Activated naive CD8-positive, alpha-beta T cell treated with anti-CD3 and anti-CD28 coated beads, Interleukin-2, amount 10 ng/mL, durations not matched to agents 7 days and 5 days (primary cell): ENCODE measurements at regions not wholly inside any gene's neighbourhood (a gene's known extent, or its start where the extent isn't known, plus 50 kb on each side); places are given as distances from the start of the nearest gene placed in this dataset.

Experiments
- ATAC-seq: fragments of 150-1000 bp; cut with Tn5 transposase; one replicate; pipeline ENCODE4 v1.10.0; 2021; ENCODE audit warnings: low read depth, moderate library complexity
- POLR2A ChIA-PET: fragments of 350-600 bp; sonication (Branson Sonifier 250); formaldehyde crosslinking; loops from one replicate; lab custom pipeline; 2021; ENCODE audit warnings: antibody characterized with exemption; lab: Charles Lee
- DNase-seq: peaks from one replicate; pipeline ENCODE4 v3.0.0; 2021
- H3K27ac Mint-ChIP-seq: one replicate; pipeline ENCODE4 v1.8.0; 2022; ENCODE audit warnings: mild to moderate bottlenecking, mixed read lengths
- H3K27me3 Mint-ChIP-seq: one replicate; pipeline ENCODE4 v1.8.0; 2022; ENCODE audit warnings: mild to moderate bottlenecking, moderate library complexity, mixed read lengths
- H3K36me3 Mint-ChIP-seq: one replicate; pipeline ENCODE4 v1.8.0; 2021; ENCODE audit warnings: mild to moderate bottlenecking, mixed read lengths
- H3K4me1 Mint-ChIP-seq: one replicate; pipeline ENCODE4 v1.8.0; 2021; ENCODE audit warnings: mixed read lengths
- H3K4me3 Mint-ChIP-seq: one replicate; pipeline ENCODE4 v1.8.0; 2022; ENCODE audit warnings: mild to moderate bottlenecking, moderate library complexity, mixed read lengths
- H3K9me3 Mint-ChIP-seq: one replicate; pipeline ENCODE4 v1.8.0; 2021; ENCODE audit warnings: mixed read lengths

DNA sequence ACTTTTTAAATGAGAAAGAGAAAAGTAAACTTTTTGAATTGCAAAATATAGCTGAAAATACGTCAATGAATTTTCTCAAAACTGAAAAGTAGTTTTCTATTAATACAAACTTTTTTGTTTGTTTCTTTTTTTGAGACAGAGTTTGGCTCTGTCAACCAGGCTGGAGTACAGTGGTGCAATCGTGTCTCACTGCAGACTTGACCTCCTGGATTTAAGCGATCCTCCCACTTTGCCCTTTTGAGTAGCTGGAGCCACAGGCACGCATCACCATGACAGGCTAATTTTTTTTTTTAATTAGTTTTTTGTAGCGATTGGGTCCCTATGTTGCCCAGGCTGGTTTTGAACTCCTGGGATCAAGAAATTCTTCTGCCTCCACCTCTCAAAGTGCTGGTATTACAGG, 610.4 kb downstream of the ELAVL2 start:
- H3K27me3 Mint-ChIP-seq = no peaks in the 10 kb centered on the region
- H3K27ac Mint-ChIP-seq = no peak overlapping the region
- no peaks in the 10 kb centered on the region for H3K36me3 Mint-ChIP-seq
- H3K4me3 Mint-ChIP-seq = no peak overlapping the region
- POLR2A ChIA-PET = no interaction called here
- H3K4me1 Mint-ChIP-seq = no peaks in the 10 kb centered on the region
- ATAC-seq = no peak
- H3K9me3 Mint-ChIP-seq = no peaks in the 10 kb centered on the region
- DNase-seq = no peak

DNA sequence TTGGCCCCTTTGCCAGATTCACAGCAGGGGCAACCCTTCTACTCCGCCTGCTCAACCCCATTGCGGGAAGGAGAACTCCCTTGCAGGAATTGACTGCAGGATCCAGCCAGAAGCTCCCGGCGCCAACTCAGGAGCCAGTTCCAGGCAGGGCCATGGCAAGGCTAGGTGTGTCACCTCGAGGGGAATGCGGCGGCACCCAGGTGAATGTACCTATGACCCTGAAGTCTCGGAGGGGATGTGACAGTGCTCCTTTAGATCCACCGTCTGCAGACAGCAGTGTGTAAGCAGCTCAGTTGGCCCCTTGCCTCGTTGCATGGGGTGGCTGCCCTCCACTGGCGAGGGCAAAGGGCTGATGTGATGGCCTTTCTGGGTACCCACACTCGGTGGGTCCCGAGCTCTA, 606.6 kb downstream of the ELAVL2 start:
- Mint-ChIP-seq H3K27me3 (no peaks in the 10 kb centered on the region), H3K36me3 (no peaks in the 10 kb centered on the region), H3K4me1 (no peaks in the 10 kb centered on the region), H3K4me3 (no peak overlapping the region), H3K9me3 (peaks cover 7% of the 10 kb centered on the region), H3K27ac (no peak overlapping the region)
- DNase-seq = no peak
- POLR2A ChIA-PET = no interaction called here
- ATAC-seq = no peak

- no peak overlapping the region for H3K27ac Mint-ChIP-seq
- no peaks in the 10 kb centered on the region for H3K27me3 Mint-ChIP-seq
- ATAC-seq = no peak
- POLR2A ChIA-PET = no interaction called here
- H3K36me3 Mint-ChIP-seq = no peaks in the 10 kb centered on the region
- peaks cover 11% of the 10 kb centered on the region for H3K9me3 Mint-ChIP-seq
- no peak overlapping the region for H3K4me3 Mint-ChIP-seq
- H3K4me1 Mint-ChIP-seq = no peaks in the 10 kb centered on the region
- DNase-seq = no peak
Observed at GRCh38 chr9:23220171-23220570, 605.9 kb downstream of the ELAVL2 start.

GRCh38 chr9:23220957-23221356, 605.1 kb downstream of the ELAVL2 start:
- H3K9me3 Mint-ChIP-seq = peaks cover 11% of the 10 kb centered on the region
- no peaks in the 10 kb centered on the region for H3K36me3 Mint-ChIP-seq
- POLR2A ChIA-PET = no interaction called here
- H3K4me3 Mint-ChIP-seq = no peak overlapping the region
- no peaks in the 10 kb centered on the region for H3K4me1 Mint-ChIP-seq
- no peaks in the 10 kb centered on the region for H3K27me3 Mint-ChIP-seq
- DNase-seq = no peak
- ATAC-seq = no peak
- H3K27ac Mint-ChIP-seq = no peak overlapping the region

- Mint-ChIP-seq H3K9me3 (peaks cover under 1% of the 10 kb centered on the region), H3K27me3 (no peaks in the 10 kb centered on the region), H3K4me1 (no peaks in the 10 kb centered on the region), H3K27ac (no peak overlapping the region), H3K4me3 (no peak overlapping the region), H3K36me3 (no peaks in the 10 kb centered on the region)
- DNase-seq = no peak
- POLR2A ChIA-PET = no interaction called here
- ATAC-seq = no peak
Observed at GRCh38 chr9:23229890-23230317, 596.1 kb downstream of the ELAVL2 start.

GRCh38 chr9:23232831-23233230, 593.2 kb downstream of the ELAVL2 start:
- H3K4me1 Mint-ChIP-seq = no peaks in the 10 kb centered on the region
- H3K27ac Mint-ChIP-seq = no peak overlapping the region
- ATAC-seq (no peak), DNase-seq (no peak)
- H3K27me3 Mint-ChIP-seq = no peaks in the 10 kb centered on the region
- POLR2A ChIA-PET = no interaction called here
- no peak overlapping the region for H3K4me3 Mint-ChIP-seq
- peaks cover 1% of the 10 kb centered on the region for H3K9me3 Mint-ChIP-seq
- no peaks in the 10 kb centered on the region for H3K36me3 Mint-ChIP-seq

GRCh38 chr9:23243523-23243922, 582.5 kb downstream of the ELAVL2 start:
- no peaks in the 10 kb centered on the region for H3K36me3 Mint-ChIP-seq
- H3K4me3 Mint-ChIP-seq = no peak overlapping the region
- no peak for ATAC-seq
- H3K27me3 Mint-ChIP-seq = no peaks in the 10 kb centered on the region
- DNase-seq = no peak
- no peak overlapping the region for H3K27ac Mint-ChIP-seq
- peaks cover 1% of the 10 kb centered on the region for H3K9me3 Mint-ChIP-seq
- POLR2A ChIA-PET = no interaction called here
- no peaks in the 10 kb centered on the region for H3K4me1 Mint-ChIP-seq

DNA sequence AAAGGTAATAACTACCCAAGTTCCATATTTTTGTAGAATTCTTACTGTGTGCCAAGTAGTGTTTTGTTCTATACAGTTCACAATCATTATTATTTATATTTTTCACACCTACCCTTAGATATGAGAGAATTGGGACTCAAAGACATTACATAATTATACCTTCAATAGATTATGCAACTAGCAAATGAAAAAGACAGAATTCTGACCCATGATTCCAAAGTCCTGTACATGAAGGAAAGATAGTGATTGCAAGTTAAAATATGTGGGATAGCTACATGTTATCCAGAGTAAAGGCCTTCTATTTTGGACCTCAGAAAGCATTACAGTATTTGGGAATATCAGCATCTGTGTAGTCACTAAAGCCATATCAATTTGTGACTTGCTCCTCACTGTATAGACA, 581.0 kb downstream of the ELAVL2 start:
- Mint-ChIP-seq H3K27me3 (no peaks in the 10 kb centered on the region), H3K4me1 (no peaks in the 10 kb centered on the region)

GRCh38 chr9:23254404-23255184, 571.4 kb downstream of the ELAVL2 start:
- no peak for DNase-seq
- POLR2A ChIA-PET = no interaction called here
- no peak overlapping the region for H3K27ac Mint-ChIP-seq
- H3K4me3 Mint-ChIP-seq = no peak overlapping the region
- no peaks in the 10 kb centered on the region for H3K27me3 Mint-ChIP-seq
- ATAC-seq = no peak
- H3K9me3 Mint-ChIP-seq = peaks cover 6% of the 10 kb centered on the region
- no peaks in the 10 kb centered on the region for H3K36me3 Mint-ChIP-seq
- H3K4me1 Mint-ChIP-seq = no peaks in the 10 kb centered on the region

More for the DNA sequence above, 581.0 kb downstream of the ELAVL2 start:
- Mint-ChIP-seq H3K4me3 (no peak overlapping the region), H3K36me3 (no peaks in the 10 kb centered on the region), H3K27ac (no peak overlapping the region), H3K9me3 (peaks cover 6% of the 10 kb centered on the region)
- ATAC-seq = no peak
- POLR2A ChIA-PET = no interaction called here
- DNase-seq = no peak

- peaks cover 4% of the 10 kb centered on the region for H3K9me3 Mint-ChIP-seq
- no peak for DNase-seq
- H3K4me3 Mint-ChIP-seq = no peak overlapping the region
- no peak overlapping the region for H3K27ac Mint-ChIP-seq
- H3K4me1 Mint-ChIP-seq = no peaks in the 10 kb centered on the region
- H3K36me3 Mint-ChIP-seq = no peaks in the 10 kb centered on the region
- POLR2A ChIA-PET = no interaction called here
- H3K27me3 Mint-ChIP-seq = no peaks in the 10 kb centered on the region
- ATAC-seq = no peak
Observed at GRCh38 chr9:23255346-23255745, 570.7 kb downstream of the ELAVL2 start.

DNA sequence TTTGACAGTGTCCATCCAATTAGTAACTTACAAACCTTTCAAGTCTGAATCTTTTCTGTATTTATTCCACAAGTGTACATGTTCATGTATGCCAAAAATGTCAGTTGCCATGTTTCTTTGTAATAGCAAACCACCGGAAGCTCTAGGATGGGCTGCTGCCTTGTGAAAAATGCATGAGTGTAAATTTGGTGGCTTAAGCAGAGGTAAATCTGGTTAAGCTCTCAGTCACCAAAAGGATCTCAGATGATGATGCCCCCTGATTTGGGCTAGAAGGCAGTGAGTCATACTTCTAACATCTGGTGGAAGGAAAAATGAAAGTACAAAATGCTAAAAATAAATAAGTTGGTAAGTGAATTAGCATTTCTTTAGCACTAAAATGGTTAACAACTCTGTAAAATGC, 567.5 kb downstream of the ELAVL2 start:
- no peaks in the 10 kb centered on the region for H3K4me1 Mint-ChIP-seq
- ATAC-seq = no peak
- no peak for DNase-seq
- H3K36me3 Mint-ChIP-seq = no peaks in the 10 kb centered on the region
- POLR2A ChIA-PET = no interaction called here
- H3K27me3 Mint-ChIP-seq = no peaks in the 10 kb centered on the region
- H3K27ac Mint-ChIP-seq = no peak overlapping the region
- H3K4me3 Mint-ChIP-seq = no peak overlapping the region
- H3K9me3 Mint-ChIP-seq = peaks cover 4% of the 10 kb centered on the region

- DNase-seq (no peak), ATAC-seq (no peak)
- POLR2A ChIA-PET = no interaction called here
- no peak overlapping the region for H3K4me3 Mint-ChIP-seq
- H3K27me3 Mint-ChIP-seq = no peaks in the 10 kb centered on the region
- H3K27ac Mint-ChIP-seq = no peak overlapping the region
- H3K9me3 Mint-ChIP-seq = peaks cover 4% of the 10 kb centered on the region
- H3K36me3 Mint-ChIP-seq = no peaks in the 10 kb centered on the region
- no peaks in the 10 kb centered on the region for H3K4me1 Mint-ChIP-seq
Observed at GRCh38 chr9:23278561-23278960, 547.5 kb downstream of the ELAVL2 start.

DNA sequence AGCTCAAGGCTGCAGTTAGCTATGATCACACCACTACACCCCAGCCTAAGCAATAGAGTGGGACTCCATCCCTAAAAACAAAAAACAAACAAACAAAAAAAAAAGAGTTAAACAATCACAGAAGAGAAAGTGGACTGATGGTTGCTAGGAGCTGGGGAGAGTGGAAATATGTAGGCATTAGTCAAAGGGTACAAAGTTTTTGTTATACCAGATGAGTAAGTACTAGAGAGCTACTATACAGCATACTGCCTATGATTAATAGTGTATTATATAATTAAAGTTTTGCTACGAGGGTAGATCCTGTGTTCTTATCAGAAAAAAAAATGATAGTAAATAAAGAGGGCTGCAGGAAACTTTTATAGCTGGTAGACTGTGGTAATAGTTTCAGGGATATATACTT, 538.6 kb downstream of the ELAVL2 start:
- POLR2A ChIA-PET = no interaction called here
- no peaks in the 10 kb centered on the region for H3K36me3 Mint-ChIP-seq
- peaks cover 4% of the 10 kb centered on the region for H3K9me3 Mint-ChIP-seq
- no peak for ATAC-seq
- no peak for DNase-seq
- no peaks in the 10 kb centered on the region for H3K27me3 Mint-ChIP-seq
- H3K27ac Mint-ChIP-seq = no peak overlapping the region
- H3K4me3 Mint-ChIP-seq = no peak overlapping the region
- H3K4me1 Mint-ChIP-seq = no peaks in the 10 kb centered on the region

- H3K27ac Mint-ChIP-seq = no peak overlapping the region
- ATAC-seq = no peak
- H3K27me3 Mint-ChIP-seq = no peaks in the 10 kb centered on the region
Observed at GRCh38 chr9:23288545-23288944, 537.5 kb downstream of the ELAVL2 start.

More at GRCh38 chr9:23288545-23288944, 537.5 kb downstream of the ELAVL2 start:
- Mint-ChIP-seq H3K4me3 (no peak overlapping the region), H3K9me3 (peaks cover 4% of the 10 kb centered on the region), H3K4me1 (no peaks in the 10 kb centered on the region), H3K36me3 (no peaks in the 10 kb centered on the region)
- POLR2A ChIA-PET = no interaction called here
- DNase-seq = no peak
